Smooth muscle cell (in vitro differentiated cells): ENCODE measurements at regions not wholly inside any gene's neighbourhood (a gene's known extent, or its start where the extent isn't known, plus 50 kb on each side); places are given as distances from the start of the nearest gene placed in this dataset.

Source experiments
- DNase-seq: peaks from one replicate; lab custom pipeline; 2025; ENCODE audit not compliant: unreplicated experiment; lab: John Stamatoyannopoulos, UW
- H2AFZ ChIP-seq: fragments of 200-600 bp; sonication (generic); 2 replicates; pipeline ENCODE4 v1.6.0; 2016; ENCODE audit warnings: antibody characterized with exemption, low read depth, mild to moderate bottlenecking
- H3F3A ChIP-seq: fragments of 200-600 bp; sonication (generic); 2 replicates; pipeline ENCODE4 v1.6.0; 2017; ENCODE audit warnings: antibody characterized with exemption, low read depth
- H3K27ac ChIP-seq: fragments of 200-600 bp; sonication (generic); 2 replicates; pipeline ENCODE4 v1.5.1; 2016; ENCODE audit warnings: low read depth, mild to moderate bottlenecking
- H3K27me3 ChIP-seq: fragments of 200-600 bp; sonication (generic); 2 replicates; pipeline ENCODE4 v1.6.1; 2016; ENCODE audit warnings: low read depth, mild to moderate bottlenecking
- H3K36me3 ChIP-seq: fragments of 200-600 bp; sonication (generic); 2 replicates; pipeline ENCODE4 v1.5.1; 2016; ENCODE audit warnings: low read depth
- H3K4me1 ChIP-seq: fragments of 200-600 bp; sonication (generic); 2 replicates; pipeline ENCODE4 v1.5.1; 2016; ENCODE audit warnings: low read depth
- H3K4me2 ChIP-seq: fragments of 200-600 bp; sonication (generic); 2 replicates; pipeline ENCODE4 v1.6.0; 2016; ENCODE audit warnings: mild to moderate bottlenecking
- H3K4me3 ChIP-seq: fragments of 200-600 bp; sonication (generic); 2 replicates; pipeline ENCODE4 v1.5.1; 2016; ENCODE audit warnings: mild to moderate bottlenecking
- H3K79me2 ChIP-seq: fragments of 200-600 bp; sonication (generic); 2 replicates; pipeline ENCODE4 v1.6.0; 2016; ENCODE audit warnings: low read depth, mild to moderate bottlenecking
- H3K9ac ChIP-seq: fragments of 200-600 bp; sonication (generic); 2 replicates; pipeline ENCODE4 v1.6.0; 2016; ENCODE audit warnings: low read depth
- H3K9me3 ChIP-seq: fragments of 200-600 bp; sonication (generic); replicated peaks from 2 replicates; pipeline ENCODE4 v1.5.1; 2016; ENCODE audit warnings: low read depth
- H4K20me1 ChIP-seq: fragments of 200-600 bp; sonication (generic); 2 replicates; pipeline ENCODE4 v1.6.0; 2016; ENCODE audit warnings: low read depth
- WGBS: methylation state at CpG from one replicate; pipeline ENCODE4 v1.1.7; 2016; ENCODE audit warnings: low lambda C conversion rate; 5-methylcytosine and 5-hydroxymethylcytosine counted together
- TF ChIP-seq, protein P1 (sequence below): fragments of 200-600 bp; sonication (generic); IDR thresholded peaks from 2 replicates; pipeline ENCODE4 v1.5.1; 2017; ENCODE audit warnings: borderline replicate concordance, mild to moderate bottlenecking, antibody characterized with exemption; ENCODE audit not compliant: insufficient read depth, poor library complexity, severe bottlenecking

DNA sequence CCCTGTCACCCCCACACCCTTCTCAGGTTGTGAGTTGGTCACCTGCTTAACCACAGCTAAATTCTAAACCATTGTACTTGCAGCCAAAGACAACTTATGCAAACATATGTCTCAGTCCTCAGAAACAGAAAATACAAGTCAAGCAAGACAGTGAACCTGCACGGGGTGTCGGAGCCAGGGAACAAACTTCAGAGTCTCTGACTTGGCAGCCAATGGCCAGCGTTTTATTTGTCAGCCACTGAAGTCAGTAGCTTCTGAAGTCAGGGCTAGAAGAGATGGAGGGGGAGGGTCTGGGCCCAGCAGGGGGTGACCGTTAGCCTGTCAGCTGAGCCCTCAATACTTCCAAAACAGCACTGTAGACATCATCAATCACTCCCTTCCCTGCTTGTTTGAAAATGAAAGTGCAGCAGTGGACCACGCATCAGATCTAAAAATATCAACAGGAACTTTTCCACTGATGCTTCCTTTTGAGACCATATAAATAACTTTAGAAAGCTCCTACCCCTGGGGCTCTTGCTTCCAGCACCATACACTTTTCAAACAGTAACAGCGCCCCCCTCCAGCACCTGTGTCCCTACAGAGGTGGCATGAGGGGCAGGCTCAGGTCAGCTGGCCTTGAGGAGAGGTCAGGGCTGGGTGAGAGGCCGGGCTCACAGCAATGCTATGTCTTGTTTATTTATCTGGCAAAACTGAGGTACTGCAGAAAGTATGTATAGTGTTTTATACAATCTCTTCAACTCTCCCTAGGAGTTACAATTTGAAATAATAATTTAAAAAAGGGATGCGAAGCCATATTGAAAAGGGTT lies 142.5 kb downstream of the ACER2 start:
- H3K27me3 ChIP-seq, result no peaks in the 10 kb centered on the region
- H3F3A ChIP-seq, result no peaks in the 10 kb centered on the region
- no peak overlapping the region for H3K4me3 ChIP-seq
- 76% methylated on average over 8 of the region's 8 CpGs for WGBS
- TF ChIP-seq, protein P1, sequence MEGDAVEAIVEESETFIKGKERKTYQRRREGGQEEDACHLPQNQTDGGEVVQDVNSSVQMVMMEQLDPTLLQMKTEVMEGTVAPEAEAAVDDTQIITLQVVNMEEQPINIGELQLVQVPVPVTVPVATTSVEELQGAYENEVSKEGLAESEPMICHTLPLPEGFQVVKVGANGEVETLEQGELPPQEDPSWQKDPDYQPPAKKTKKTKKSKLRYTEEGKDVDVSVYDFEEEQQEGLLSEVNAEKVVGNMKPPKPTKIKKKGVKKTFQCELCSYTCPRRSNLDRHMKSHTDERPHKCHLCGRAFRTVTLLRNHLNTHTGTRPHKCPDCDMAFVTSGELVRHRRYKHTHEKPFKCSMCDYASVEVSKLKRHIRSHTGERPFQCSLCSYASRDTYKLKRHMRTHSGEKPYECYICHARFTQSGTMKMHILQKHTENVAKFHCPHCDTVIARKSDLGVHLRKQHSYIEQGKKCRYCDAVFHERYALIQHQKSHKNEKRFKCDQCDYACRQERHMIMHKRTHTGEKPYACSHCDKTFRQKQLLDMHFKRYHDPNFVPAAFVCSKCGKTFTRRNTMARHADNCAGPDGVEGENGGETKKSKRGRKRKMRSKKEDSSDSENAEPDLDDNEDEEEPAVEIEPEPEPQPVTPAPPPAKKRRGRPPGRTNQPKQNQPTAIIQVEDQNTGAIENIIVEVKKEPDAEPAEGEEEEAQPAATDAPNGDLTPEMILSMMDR, result no peak
- no peaks in the 10 kb centered on the region for H3K79me2 ChIP-seq
- no peaks in the 10 kb centered on the region for H3K36me3 ChIP-seq
- no peak overlapping the region for H2AFZ ChIP-seq
- no peak overlapping the region for H3K27ac ChIP-seq
- no peaks in the 10 kb centered on the region for H3K9me3 ChIP-seq
- H3K4me2 ChIP-seq, result no peak overlapping the region
- H4K20me1 ChIP-seq, result no peaks in the 10 kb centered on the region
- H3K4me1 ChIP-seq, result no peaks in the 10 kb centered on the region
- H3K9ac ChIP-seq, result no peak overlapping the region
- DNase-seq, result no peak

DNA sequence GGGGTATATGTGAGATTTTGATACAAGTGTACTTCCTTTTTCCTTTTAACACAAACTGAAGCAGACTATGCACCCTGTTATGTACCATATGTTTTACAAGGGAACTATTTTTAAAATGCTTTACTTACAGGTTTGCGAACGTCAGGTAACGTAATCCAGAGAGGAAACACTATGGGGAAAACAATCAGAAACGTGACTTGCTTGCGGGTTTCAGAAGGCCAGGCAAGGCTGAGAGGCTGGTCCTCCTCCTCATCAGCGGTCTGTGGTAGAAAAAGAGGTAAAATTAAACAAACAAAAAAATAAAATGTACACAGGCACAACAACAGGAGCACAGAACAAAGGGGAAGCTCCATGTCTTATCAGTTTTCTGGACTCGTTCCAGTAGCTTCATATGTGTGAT lies 141.2 kb downstream of the ACER2 start:
- 93% methylated on average over 7 of the region's 7 CpGs for WGBS

GRCh38 chr9:19533373-19533772 lies 124.6 kb downstream of the ACER2 start:
- no peaks in the 10 kb centered on the region for H4K20me1 ChIP-seq
- 52% methylated on average over 3 of the region's 3 CpGs for WGBS
- no peak for DNase-seq
- no peak overlapping the region for H3K9ac ChIP-seq
- no peak overlapping the region for H2AFZ ChIP-seq
- H3K79me2 ChIP-seq, result no peaks in the 10 kb centered on the region
- H3K27ac ChIP-seq, result no peak overlapping the region
- no peaks in the 10 kb centered on the region for H3K27me3 ChIP-seq
- no peaks in the 10 kb centered on the region for H3K9me3 ChIP-seq
- H3K4me2 ChIP-seq, result no peak overlapping the region
- H3K4me3 ChIP-seq, result no peak overlapping the region
- H3K36me3 ChIP-seq, result no peaks in the 10 kb centered on the region
- TF ChIP-seq, protein P1, result no peak
- H3F3A ChIP-seq, result no peaks in the 10 kb centered on the region
- no peaks in the 10 kb centered on the region for H3K4me1 ChIP-seq

More for the DNA sequence above, 141.2 kb downstream of the ACER2 start:
- Histone ChIP-seq H3K4me1 (no peaks in the 10 kb centered on the region), H3K9me3 (no peaks in the 10 kb centered on the region), H3K9ac (no peak overlapping the region), H3K79me2 (no peaks in the 10 kb centered on the region), H3K4me3 (no peak overlapping the region), H3K27me3 (no peaks in the 10 kb centered on the region), H4K20me1 (no peaks in the 10 kb centered on the region), H3K27ac (no peak overlapping the region), H3F3A (no peaks in the 10 kb centered on the region), H3K4me2 (no peak overlapping the region), H2AFZ (no peak overlapping the region), H3K36me3 (no peaks in the 10 kb centered on the region)
- TF ChIP-seq, protein P1, result no peak
- no peak for DNase-seq

GRCh38 chr9:19527663-19528062 lies 118.9 kb downstream of the ACER2 start:
- H3K36me3 ChIP-seq, result no peaks in the 10 kb centered on the region
- no peaks in the 10 kb centered on the region for H4K20me1 ChIP-seq
- no peaks in the 10 kb centered on the region for H3K79me2 ChIP-seq
- no peak for DNase-seq
- H3K27me3 ChIP-seq, result no peaks in the 10 kb centered on the region
- H3K9ac ChIP-seq, result no peak overlapping the region
- H3K4me1 ChIP-seq, result no peaks in the 10 kb centered on the region
- TF ChIP-seq, protein P1, result no peak
- WGBS, result 77% methylated on average over 3 of the region's 3 CpGs
- no peak overlapping the region for H3K4me3 ChIP-seq
- no peaks in the 10 kb centered on the region for H3F3A ChIP-seq
- H3K9me3 ChIP-seq, result no peaks in the 10 kb centered on the region
- H3K27ac ChIP-seq, result no peak overlapping the region
- H3K4me2 ChIP-seq, result no peak overlapping the region
- no peak overlapping the region for H2AFZ ChIP-seq
